BJ (cell line): ENCODE measurements at regions not wholly inside any gene's neighbourhood (a gene's known extent, or its start where the extent isn't known, plus 50 kb on each side); places are given as distances from the start of the nearest gene placed in this dataset.

Experiments used
- CTCF ChIA-PET: fragments of 350-600 bp; formaldehyde crosslinking; extraction: SDS; loops from one replicate; lab custom pipeline; 2021; ENCODE audit warnings: antibody characterized with exemption, inconsistent platforms; lab: Yijun Ruan, JAX
- POLR2A ChIA-PET: fragments of 300-600 bp; sonication (Branson Sonifier 250); formaldehyde crosslinking; extraction: SDS; loops from one replicate; lab custom pipeline; 2021; ENCODE audit warnings: antibody characterized with exemption; lab: Charles Lee
- DNase-seq: peaks from one replicate; pipeline ENCODE4 v3.0.0-alpha.2; 2011; ENCODE audit warnings: low read depth
- H3K27me3 ChIP-seq: 2 replicates; pipeline ENCODE4 v1.6.0; 2011; ENCODE audit warnings: low read length; ENCODE audit not compliant: control insufficient read depth, insufficient read depth
- H3K36me3 ChIP-seq: 2 replicates; pipeline ENCODE4 v1.5.1; 2011; ENCODE audit warnings: low read length; ENCODE audit not compliant: control insufficient read depth, insufficient read depth
- H3K4me3 ChIP-seq: 2 replicates; pipeline ENCODE4 v1.5.1; 2011; ENCODE audit warnings: low read depth, mild to moderate bottlenecking, control low read depth, low read length
- CTCF ChIP-seq: IDR thresholded peaks from 2 replicates; pipeline ENCODE4 v1.5.1; 2011; ENCODE audit warnings: low read depth, mild to moderate bottlenecking, control low read depth, inconsistent platforms, low read length, moderate library complexity; ENCODE audit not compliant: insufficient read depth

- no peak for DNase-seq
- TF ChIP-seq CTCF, result no peak
- CTCF ChIA-PET, result interaction anchor here (4.9 kb wide), 1 partner anchor 217 kb away, joined by 27 read pairs; no protein-coding TSS in a partner anchor
- POLR2A ChIA-PET, result no interaction called here
- Histone ChIP-seq H3K4me3 (no peak overlapping the region), H3K36me3 (no peaks in the 10 kb centered on the region), H3K27me3 (peaks cover 7% of the 10 kb centered on the region)
These were observed 209.4 kb upstream of the FOXF1 start for GRCh38 chr16:86300746-86301481.

DNA sequence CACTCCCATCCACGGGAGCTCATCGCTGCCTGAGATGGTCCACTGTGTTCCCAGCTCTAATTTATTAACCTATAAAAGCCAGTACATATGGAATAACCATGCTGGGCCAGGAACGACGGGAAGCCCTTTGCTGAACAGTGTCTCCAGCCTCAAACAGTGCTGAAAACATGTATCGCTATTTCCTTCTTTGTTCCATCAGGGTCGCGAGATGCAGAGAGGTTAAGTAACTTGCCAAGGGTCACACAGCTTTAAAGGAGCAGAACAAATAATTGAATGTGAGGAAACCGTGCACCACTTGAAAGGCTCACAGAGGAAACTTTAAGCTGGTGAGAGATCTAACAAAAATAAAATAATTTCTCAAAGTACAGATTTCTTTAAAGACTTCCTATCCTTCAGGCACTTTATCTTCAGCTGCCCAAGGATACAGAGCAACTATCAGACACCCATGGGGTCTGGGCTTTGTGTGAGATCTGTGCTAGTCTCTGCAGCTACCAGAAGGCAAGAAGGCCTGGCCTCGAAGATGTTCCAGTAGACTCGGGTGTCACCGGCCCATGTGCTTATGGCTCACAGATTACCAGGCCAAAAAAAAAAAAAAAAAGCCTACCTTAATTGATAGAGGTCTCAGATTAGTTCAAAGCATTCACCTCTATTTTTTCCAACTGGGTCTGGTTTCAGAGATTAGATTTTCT, 207.8 kb upstream of the FOXF1 start:
- no peak overlapping the region for H3K4me3 ChIP-seq
- DNase-seq, result no peak
- ChIA-PET POLR2A (no interaction called here), CTCF (interaction anchor here (1.3 to 4.9 kb wide), 3 partner anchors 38 to 215 kb away, joined by 3 to 27 read pairs (median 5); no protein-coding TSS in a partner anchor)
- no peak for TF ChIP-seq CTCF
- no peaks in the 10 kb centered on the region for H3K36me3 ChIP-seq
- H3K27me3 ChIP-seq, result peaks cover 7% of the 10 kb centered on the region

DNA sequence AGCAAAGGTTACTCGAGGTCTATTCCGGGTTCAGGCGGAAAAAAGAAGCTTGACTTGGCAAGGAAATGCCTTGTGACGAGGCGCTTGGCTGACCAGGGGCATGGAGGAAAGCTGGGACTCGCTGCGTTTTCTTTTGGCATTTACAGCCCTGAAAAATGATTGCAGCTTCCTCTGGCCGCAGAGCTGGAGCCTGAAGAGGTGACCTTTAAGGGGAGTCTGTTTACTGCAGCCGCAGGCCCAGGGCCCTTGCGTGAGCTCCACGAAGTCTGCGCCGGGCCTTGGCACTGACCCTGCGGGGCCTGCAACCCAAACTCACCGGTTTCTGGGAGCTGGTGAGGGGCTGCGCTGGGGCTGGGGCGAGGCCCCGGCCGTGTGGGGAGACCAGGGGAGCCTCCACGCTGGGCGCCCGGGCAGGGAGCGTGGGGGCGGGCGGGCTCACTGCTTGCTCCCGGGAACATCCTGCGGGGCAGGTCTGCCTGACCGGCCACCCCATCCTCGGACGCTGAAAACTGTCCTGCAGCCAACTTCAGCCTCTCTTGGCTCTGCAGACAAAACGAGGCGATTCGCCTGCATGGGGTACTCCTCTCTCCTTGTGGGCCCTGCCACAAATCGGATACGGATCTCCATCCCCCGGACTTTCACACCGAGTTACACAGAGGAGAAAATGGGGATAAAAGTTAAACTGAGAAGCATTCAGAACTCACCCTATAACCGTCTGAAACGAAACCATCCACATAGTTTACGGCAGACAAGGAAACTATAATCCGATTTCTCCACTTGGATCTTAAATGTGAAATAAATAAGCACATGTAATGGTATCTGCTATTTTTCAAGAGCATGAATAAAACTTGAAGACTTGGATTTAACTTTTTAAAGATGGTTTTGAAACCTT, 206.3 kb upstream of the FOXF1 start:
- Histone ChIP-seq H3K27me3 (peaks cover 7% of the 10 kb centered on the region), H3K4me3 (no peak overlapping the region), H3K36me3 (no peaks in the 10 kb centered on the region)
- POLR2A ChIA-PET, result no interaction called here
- CTCF ChIA-PET, result interaction anchor here (0.5 to 1.4 kb wide), 2 partner anchors 214 to 1541 kb away, joined by 3 to 5 read pairs; no protein-coding TSS in a partner anchor
- no peak for DNase-seq
- TF ChIP-seq CTCF, result no peak

GRCh38 chr16:86304868-86305267, 205.5 kb upstream of the FOXF1 start:
- POLR2A ChIA-PET, result no interaction called here
- DNase-seq, result no peak
- Histone ChIP-seq H3K36me3 (no peaks in the 10 kb centered on the region), H3K4me3 (no peak overlapping the region), H3K27me3 (peaks cover 7% of the 10 kb centered on the region)
- CTCF ChIA-PET, result interaction anchor here (1.7 kb wide), 1 partner anchor 212 kb away, joined by 5 read pairs; no protein-coding TSS in a partner anchor
- TF ChIP-seq CTCF, result no peak
